Left lobe of liver (tissue), 2 donors: ENCODE measurements at regions not wholly inside any gene's neighbourhood (a gene's known extent, or its start where the extent isn't known, plus 50 kb on each side); places are given as distances from the start of the nearest gene placed in this dataset.

Source experiments
- ATAC-seq: fragments of 200-7000 bp; cut with Tn5 transposase; one replicate; pipeline ENCODE4 v1.9.1; 2020; ENCODE audit warnings: mild to moderate bottlenecking, moderate library complexity
- DNase-seq: peaks from one replicate; pipeline ENCODE4 v3.0.0-alpha.2; 2020; ENCODE audit warnings: low spot score
- donor health status: DM: no; HTN: no; CAD: no; lungs with moderate emphysema.
- donor health status: DM: no; HTN: yes; CAD: no.

- ATAC-seq: no peak
- DNase-seq: no peak
Measured at GRCh38 chr21:24197132-24197643, 1410.1 kb downstream of the MRPL39 start.

- no peak for DNase-seq
- no peak for ATAC-seq
Measured at GRCh38 chr21:24188506-24188905, 1418.8 kb downstream of the MRPL39 start.

DNA sequence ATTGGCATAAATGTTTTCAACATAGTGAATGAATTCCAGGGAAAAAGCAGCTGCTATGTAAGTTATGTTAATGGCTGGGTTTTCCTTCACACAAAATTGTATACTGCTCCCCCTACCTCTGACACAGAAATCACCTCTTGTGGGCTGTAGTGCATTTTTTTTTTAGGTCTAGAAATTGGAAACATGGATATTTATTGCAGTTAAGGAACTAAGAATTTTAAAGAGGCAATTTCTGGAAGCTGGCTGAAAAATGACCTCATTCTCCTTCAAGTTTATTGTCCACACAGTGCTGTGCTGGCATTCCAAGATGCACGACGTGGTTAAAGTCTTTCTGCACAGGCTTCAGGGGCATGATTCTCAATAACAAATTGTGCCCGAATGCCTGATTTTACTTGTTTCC, 1424.2 kb downstream of the MRPL39 start:
- ATAC-seq (no peak), DNase-seq (no peak)

DNA sequence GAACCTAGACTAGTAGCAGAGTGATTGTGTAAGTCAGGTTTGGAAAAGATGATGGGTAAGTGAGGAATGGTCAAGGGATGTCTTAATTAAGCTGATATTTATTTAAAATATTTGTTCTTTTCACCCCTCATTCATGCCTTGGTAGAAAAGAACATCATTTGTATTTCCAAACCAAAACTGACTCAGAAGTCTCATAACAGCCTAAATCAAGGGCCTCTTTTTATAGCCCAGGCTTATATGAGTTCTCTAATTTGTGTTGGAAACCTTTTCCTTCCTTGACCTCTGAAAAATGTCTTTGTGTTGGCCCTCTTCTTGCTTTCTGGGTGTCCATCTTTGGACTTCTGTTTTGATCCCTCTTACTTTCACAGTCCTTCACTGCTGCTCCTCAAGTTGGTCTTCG, 1428.2 kb downstream of the MRPL39 start:
- DNase-seq: no peak
- no peak for ATAC-seq

DNA sequence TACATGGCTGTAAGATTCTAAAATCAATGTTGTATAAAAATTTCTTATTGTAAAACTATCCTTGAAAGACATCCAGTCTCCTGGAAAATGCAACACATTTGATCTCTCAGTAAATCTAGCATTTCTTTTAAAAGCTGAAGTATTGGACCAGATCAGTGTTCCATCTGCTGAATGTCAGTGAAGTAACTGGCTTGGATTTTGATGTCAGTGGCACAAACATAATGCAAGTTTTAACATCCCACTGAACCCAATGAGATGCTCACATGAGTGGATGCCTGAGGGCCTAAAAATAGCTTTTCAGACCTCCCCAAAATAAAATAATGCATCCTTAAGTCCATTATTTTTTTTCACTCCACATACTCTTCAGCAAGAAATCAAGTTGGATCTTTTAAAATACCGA, 1432.2 kb downstream of the MRPL39 start:
- no peak for ATAC-seq
- no peak for DNase-seq

GRCh38 chr21:24171736-24172135, 1435.5 kb downstream of the MRPL39 start:
- ATAC-seq: no peak
- DNase-seq: no peak

DNA sequence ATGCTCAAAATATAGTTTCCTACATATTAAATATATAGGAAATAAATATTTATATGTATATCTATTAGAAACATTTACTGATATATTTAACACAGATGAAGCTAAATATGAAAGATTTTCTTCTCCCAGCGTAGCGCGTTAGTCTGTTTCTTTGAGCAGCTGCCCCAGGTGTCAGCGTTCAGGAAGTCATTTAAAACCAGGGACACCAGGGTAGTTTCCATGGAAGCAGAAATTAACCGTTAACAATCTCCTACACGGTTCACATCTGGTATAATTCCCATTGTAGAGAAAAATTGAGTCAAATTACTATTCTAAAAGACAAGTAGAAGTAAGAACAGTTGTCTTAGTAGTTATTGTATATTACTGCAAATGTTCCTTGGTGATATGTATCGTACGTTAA, 1443.7 kb downstream of the MRPL39 start:
- DNase-seq: no peak
- ATAC-seq: no peak

DNA sequence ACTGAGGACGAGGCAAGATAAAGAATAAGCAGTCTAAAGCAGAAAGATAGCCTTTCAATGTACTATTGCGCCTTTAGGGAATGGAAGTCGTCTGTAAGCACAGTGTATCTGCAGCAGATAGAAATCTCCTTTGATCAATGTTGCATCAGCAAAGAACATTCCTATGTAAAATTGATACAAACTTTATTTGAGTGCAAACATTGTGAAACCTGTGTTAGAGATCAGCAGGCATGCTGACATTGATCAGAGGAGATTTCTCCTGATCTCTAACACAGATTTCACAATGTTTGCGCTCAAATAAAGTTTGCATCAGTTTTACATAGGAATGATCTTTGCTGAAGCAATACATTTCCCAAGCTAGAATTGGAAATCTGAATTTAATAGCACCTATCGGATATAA, 1446.8 kb downstream of the MRPL39 start:
- DNase-seq (no peak), ATAC-seq (peak; percentile 82)

DNA sequence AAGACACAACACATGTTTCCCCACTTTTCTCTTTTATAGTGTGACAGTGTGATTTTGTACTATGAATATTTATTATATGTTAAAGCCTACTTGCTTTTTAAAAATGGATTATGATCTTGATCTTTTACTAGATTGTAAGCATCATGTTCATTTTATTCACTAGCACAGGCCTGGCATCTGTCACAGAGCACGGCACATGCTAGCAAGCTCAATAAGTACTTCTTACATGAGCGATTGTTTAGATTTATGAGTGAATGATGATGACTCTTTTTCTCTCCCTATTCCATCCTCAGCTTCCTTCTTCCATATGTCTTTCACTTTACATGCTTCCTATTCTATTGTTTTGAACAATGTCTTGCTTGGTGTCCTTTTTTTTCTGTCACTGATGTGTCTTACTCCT, 1454.1 kb downstream of the MRPL39 start:
- ATAC-seq: no peak
- no peak for DNase-seq

GRCh38 chr21:24150753-24151152, 1456.5 kb downstream of the MRPL39 start:
- ATAC-seq: no peak
- DNase-seq: no peak

DNA sequence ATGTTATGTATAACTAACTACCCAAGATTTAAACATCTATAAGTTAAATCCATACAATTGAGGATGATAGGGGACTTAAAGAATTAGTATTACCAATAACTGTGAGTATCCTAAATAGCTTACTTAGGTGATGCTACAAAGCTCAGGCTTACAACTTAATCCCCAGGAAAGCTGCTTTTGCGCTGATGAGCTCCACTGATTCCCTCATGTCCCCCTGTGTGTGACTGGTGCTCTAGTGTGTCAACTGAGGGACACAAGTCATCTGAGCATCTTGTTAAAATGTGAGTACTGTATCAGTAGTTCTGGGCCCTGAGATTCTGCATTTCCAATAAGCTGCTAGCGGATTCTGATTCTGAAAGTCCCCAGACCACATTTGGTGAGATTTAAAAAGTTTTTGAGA, 1458.8 kb downstream of the MRPL39 start:
- no peak for ATAC-seq

GRCh38 chr21:24147674-24148073, 1459.6 kb downstream of the MRPL39 start:
- ATAC-seq (no peak), DNase-seq (no peak)

More for the DNA sequence above, 1458.8 kb downstream of the MRPL39 start:
- DNase-seq: no peak

- ATAC-seq (no peak), DNase-seq (no peak)
Measured at GRCh38 chr21:24131056-24131455, 1476.2 kb downstream of the MRPL39 start.

GRCh38 chr21:24127651-24128050, 1479.6 kb downstream of the MRPL39 start:
- DNase-seq: no peak
- ATAC-seq: no peak

DNA sequence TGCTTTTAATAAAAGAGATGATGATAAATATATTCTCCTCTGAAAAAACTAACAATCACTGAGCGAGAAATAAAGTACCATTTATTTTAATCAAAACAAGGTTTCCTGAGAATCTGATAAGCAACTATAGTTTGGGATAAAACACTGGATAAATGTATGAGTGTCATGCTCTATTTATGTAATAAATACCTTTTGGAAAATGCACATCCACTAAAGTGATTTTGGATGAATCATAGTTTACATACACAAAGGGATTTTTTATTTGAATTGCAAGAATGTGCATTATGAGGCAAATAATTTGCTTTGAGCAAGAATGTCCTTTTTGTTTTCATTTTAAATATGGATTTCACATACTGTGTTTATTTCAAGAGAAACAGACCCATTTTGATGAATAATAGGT, 1483.5 kb downstream of the MRPL39 start:
- ATAC-seq (no peak), DNase-seq (no peak)

DNA sequence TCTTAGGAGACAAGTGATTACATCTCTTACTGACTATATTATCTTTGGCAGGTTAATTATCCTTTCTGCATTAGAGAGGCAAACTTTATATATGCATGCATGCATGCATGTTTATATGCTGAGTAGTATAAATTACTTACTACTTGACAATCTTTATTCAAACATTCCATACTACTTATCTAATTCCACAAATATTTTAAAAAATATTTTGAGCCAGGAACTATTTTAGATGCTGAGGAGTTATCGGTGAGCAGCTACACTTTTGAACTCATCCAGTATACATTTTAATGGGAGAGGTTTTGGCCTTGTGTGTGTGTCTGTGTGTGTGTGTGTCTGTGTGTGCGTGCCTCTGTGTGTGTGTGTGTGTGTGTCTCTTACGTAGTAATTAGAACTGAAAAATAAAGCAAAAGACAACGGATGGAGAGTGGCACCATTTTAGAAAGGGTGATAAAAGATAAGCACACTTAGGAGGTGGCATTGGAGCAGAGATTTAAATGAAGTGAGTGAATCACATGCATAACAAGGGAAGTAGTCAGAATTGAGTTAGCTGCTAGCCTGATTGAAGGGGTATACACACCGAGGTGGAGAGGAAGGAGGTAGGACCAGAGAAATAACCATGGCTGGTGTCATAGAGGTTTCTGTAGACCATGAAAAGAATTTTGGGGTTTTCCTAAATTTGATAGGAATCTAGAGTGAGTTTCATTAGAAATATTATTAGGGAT, 1488.4 kb downstream of the MRPL39 start:
- DNase-seq (no peak), ATAC-seq (no peak)

- DNase-seq (no peak), ATAC-seq (no peak)
Measured at GRCh38 chr21:24115141-24115540, 1492.1 kb downstream of the MRPL39 start.

- ATAC-seq: no peak
Measured at GRCh38 chr21:24112020-24112419, 1495.3 kb downstream of the MRPL39 start.

GRCh38 chr21:24110846-24111245, 1496.4 kb downstream of the MRPL39 start:
- no peak for ATAC-seq
- no peak for DNase-seq

More at GRCh38 chr21:24112020-24112419, 1495.3 kb downstream of the MRPL39 start:
- no peak for DNase-seq

DNA sequence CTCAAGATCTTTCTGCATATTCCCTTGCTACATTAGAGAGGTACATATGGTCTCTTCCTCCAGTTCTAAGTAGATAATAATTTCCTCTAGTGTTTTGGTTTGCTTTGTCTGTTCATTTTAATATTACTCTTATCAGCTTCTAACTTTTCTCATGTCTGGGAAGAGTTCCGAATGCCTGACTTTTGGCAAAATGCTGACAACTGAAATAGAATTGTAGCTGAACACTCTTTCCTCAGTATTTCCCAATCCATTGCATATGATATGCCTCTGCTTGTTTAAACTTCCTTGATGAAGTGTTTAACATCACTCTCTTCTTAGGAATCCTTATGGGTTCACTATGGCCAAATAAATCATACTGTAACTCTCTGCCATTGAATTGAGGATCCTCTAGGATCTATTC, 1510.1 kb downstream of the MRPL39 start:
- no peak for DNase-seq

DNA sequence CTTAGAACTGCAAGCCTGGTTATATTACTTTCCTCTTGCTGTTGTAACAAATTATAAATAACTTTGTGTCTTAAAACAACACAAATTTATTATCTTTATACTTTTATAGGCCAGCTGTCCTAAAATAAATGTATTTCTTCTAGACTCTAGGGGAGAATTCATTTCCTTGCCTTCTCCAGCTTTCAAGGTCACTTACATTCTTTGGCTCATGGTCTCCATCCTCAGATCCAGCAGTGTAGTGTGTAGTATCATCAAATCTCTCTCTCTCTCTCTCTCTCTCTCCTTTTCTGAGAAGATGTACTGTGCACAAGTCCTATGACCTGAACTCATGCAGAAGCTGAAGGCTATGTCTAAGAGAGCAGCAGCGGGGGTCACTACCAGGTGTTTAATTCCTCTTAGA, 1510.6 kb downstream of the MRPL39 start:
- ATAC-seq (no peak), DNase-seq (no peak)

More for the DNA sequence above, 1510.1 kb downstream of the MRPL39 start:
- no peak for ATAC-seq

DNA sequence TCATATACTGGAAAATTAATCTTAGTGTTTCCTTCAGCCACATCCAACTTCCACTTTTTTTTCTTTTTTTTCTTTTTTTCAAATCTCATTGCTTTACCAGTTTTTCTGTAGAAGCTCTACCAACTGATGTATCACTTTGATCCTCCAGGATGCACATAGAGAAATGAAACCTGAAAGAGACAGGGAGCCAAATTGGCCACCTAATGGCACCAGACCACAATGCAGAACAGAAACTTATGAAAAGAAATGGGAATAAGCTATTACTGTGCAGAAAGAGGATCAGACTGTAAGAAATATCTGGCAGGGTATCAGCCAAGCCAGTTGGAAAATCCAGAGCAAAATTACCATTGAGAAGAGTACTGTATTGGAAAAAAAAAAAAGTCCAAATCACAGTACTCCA, 1514.2 kb downstream of the MRPL39 start:
- ATAC-seq (no peak), DNase-seq (no peak)

- ATAC-seq (no peak), DNase-seq (no peak)
Measured at GRCh38 chr21:24076179-24076578, 1531.1 kb downstream of the MRPL39 start.
